ENCODE measurements at regions not wholly inside any gene's neighbourhood (a gene's known extent, or its start where the extent isn't known, plus 50 kb on each side); places are given as distances from the start of the nearest gene placed in this dataset.

DNA sequence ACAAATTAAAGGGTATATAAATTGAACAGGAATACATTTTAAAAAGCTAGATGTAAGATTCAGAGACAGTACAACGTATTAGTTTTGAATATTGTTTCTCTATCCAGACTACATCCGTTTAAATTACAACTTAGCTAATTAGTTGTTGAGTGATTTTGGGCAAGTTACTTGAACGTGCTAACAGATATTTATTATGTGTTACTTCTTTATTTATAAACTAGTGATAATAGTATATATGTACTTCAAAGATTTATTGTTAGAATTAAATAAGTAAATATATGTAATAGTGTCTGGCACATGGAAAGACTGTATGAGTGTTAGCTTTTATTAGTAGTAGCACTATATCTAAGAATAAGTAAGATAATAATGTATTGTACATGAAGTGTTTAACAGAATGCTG is 92.0 kb upstream of the GBE1 start:
- Mint-ChIP-seq H3K4me3 (ENCODE audit: unreplicated experiment) (no peak overlapping the region), H3K36me3 (ENCODE audit: low read depth, unreplicated experiment) (no peaks in the 10 kb centered on the region), H3K27ac (ENCODE audit: unreplicated experiment) (no peak overlapping the region), H3K4me1 (ENCODE audit: unreplicated experiment) (peaks cover 4% of the 10 kb centered on the region), H3K27me3 (ENCODE audit: unreplicated experiment) (no peaks in the 10 kb centered on the region), H3K9me3 (ENCODE audit: unreplicated experiment) (no peaks in the 10 kb centered on the region)
- TF ChIP-seq, protein P1, sequence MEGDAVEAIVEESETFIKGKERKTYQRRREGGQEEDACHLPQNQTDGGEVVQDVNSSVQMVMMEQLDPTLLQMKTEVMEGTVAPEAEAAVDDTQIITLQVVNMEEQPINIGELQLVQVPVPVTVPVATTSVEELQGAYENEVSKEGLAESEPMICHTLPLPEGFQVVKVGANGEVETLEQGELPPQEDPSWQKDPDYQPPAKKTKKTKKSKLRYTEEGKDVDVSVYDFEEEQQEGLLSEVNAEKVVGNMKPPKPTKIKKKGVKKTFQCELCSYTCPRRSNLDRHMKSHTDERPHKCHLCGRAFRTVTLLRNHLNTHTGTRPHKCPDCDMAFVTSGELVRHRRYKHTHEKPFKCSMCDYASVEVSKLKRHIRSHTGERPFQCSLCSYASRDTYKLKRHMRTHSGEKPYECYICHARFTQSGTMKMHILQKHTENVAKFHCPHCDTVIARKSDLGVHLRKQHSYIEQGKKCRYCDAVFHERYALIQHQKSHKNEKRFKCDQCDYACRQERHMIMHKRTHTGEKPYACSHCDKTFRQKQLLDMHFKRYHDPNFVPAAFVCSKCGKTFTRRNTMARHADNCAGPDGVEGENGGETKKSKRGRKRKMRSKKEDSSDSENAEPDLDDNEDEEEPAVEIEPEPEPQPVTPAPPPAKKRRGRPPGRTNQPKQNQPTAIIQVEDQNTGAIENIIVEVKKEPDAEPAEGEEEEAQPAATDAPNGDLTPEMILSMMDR (IDR thresholded peaks at IDR 0.05; ENCODE audit: unreplicated experiment), result no peak
- no peak for DNase-seq (ENCODE audit: low spot score)

GRCh38 chr3:81851176-81851575 is 89.7 kb upstream of the GBE1 start:
- H3K27ac Mint-ChIP-seq (ENCODE audit: unreplicated experiment), result no peak overlapping the region
- H3K9me3 Mint-ChIP-seq (ENCODE audit: unreplicated experiment), result no peaks in the 10 kb centered on the region
- no peaks in the 10 kb centered on the region for H3K27me3 Mint-ChIP-seq (ENCODE audit: unreplicated experiment)
- TF ChIP-seq, protein P1 (IDR thresholded peaks at IDR 0.05; ENCODE audit: unreplicated experiment), result no peak
- H3K4me3 Mint-ChIP-seq (ENCODE audit: unreplicated experiment), result no peak overlapping the region
- H3K36me3 Mint-ChIP-seq (ENCODE audit: low read depth, unreplicated experiment), result no peaks in the 10 kb centered on the region
- peaks cover 4% of the 10 kb centered on the region for H3K4me1 Mint-ChIP-seq (ENCODE audit: unreplicated experiment)
- no peak for DNase-seq (ENCODE audit: low spot score)

DNA sequence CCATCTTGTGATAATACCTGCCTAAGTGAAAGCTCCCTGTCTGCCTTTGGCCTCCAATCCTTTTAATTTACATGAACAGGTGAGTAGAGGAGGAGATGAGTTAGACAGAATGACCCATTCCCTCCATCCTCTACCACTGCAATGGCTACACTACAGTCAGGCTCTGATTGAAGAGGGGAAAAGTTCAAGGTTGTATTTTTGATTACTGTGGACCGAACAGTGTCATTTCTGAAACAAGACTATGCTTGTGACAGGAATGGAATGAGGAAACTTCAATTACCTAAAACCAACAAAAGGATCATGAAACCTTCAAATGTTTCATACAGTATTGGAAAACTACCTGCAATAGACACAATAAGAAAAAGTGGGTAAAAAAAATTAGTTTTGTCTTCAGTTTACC is 85.5 kb upstream of the GBE1 start:
- no peaks in the 10 kb centered on the region for H3K27me3 Mint-ChIP-seq (ENCODE audit: unreplicated experiment)
- no peak overlapping the region for H3K4me3 Mint-ChIP-seq (ENCODE audit: unreplicated experiment)

DNA sequence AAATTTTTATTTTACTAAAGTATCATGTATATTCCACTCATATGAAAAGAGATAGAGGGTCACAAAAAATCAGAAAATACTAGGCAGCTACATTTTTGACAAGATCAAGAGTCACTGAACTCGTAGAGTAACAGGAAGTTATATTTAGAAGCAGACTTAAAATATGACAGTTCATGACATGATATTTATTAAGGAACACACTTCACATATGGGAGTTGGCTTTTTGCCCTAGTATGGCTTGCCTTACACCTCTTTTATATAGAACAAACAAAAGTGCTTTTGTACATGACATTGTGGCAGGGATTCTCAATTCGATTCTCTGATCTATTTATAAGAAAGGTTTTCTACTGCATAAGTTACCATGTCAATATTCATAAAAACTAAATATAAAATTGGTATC is 80.1 kb upstream of the GBE1 start:
- peaks cover 12% of the 10 kb centered on the region for H3K4me1 Mint-ChIP-seq (ENCODE audit: unreplicated experiment)
- TF ChIP-seq, protein P1 (IDR thresholded peaks at IDR 0.05; ENCODE audit: unreplicated experiment), result no peak
- H3K9me3 Mint-ChIP-seq (ENCODE audit: unreplicated experiment), result no peaks in the 10 kb centered on the region
- H3K4me3 Mint-ChIP-seq (ENCODE audit: unreplicated experiment), result no peak overlapping the region
- no peak overlapping the region for H3K27ac Mint-ChIP-seq (ENCODE audit: unreplicated experiment)
- no peaks in the 10 kb centered on the region for H3K36me3 Mint-ChIP-seq (ENCODE audit: low read depth, unreplicated experiment)
- DNase-seq (ENCODE audit: low spot score), result no peak
- no peaks in the 10 kb centered on the region for H3K27me3 Mint-ChIP-seq (ENCODE audit: unreplicated experiment)

More for the DNA sequence above, 85.5 kb upstream of the GBE1 start:
- DNase-seq (ENCODE audit: low spot score), result no peak
- no peak overlapping the region for H3K27ac Mint-ChIP-seq (ENCODE audit: unreplicated experiment)
- H3K4me1 Mint-ChIP-seq (ENCODE audit: unreplicated experiment), result peaks cover 2% of the 10 kb centered on the region
- H3K9me3 Mint-ChIP-seq (ENCODE audit: unreplicated experiment), result no peaks in the 10 kb centered on the region
- no peaks in the 10 kb centered on the region for H3K36me3 Mint-ChIP-seq (ENCODE audit: low read depth, unreplicated experiment)
- TF ChIP-seq, protein P1 (IDR thresholded peaks at IDR 0.05; ENCODE audit: unreplicated experiment), result no peak

DNA sequence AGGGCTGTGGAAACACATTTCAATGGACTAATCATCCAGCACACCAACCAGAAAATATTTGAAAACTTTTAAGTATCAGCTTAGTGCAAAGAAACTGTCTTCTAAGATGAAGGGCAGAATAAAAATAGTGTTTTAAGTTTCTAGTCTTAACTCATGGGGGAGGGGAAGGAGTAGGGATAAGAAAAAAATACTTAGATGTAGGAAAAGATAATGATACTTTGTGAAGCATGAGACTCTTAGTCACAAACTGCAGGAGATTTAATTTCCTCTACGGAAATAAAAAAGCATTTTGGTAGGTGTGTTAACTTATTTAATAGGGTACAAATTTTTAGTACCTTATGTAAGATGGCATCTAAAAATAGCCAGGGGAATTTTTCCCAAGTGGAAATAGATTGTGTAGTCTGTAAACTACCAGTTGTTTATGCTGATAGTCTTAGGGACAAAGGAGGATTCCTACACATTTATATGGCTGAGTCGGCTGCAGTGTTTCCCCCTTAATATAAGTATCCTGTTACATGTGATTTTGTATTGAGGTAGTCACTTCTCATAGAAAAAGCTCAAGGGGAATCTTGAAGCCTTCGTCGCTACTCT is 78.2 kb upstream of the GBE1 start:
- TF ChIP-seq, protein P1 (IDR thresholded peaks at IDR 0.05; ENCODE audit: unreplicated experiment), result no peak
- H3K27ac Mint-ChIP-seq (ENCODE audit: unreplicated experiment), result no peak overlapping the region
- no peak for DNase-seq (ENCODE audit: low spot score)
- peaks cover 10% of the 10 kb centered on the region for H3K4me1 Mint-ChIP-seq (ENCODE audit: unreplicated experiment)
- H3K4me3 Mint-ChIP-seq (ENCODE audit: unreplicated experiment), result no peak overlapping the region
- no peaks in the 10 kb centered on the region for H3K9me3 Mint-ChIP-seq (ENCODE audit: unreplicated experiment)
- no peaks in the 10 kb centered on the region for H3K27me3 Mint-ChIP-seq (ENCODE audit: unreplicated experiment)
- H3K36me3 Mint-ChIP-seq (ENCODE audit: low read depth, unreplicated experiment), result no peaks in the 10 kb centered on the region
